Loucy (cell line): ENCODE measurements at regions not wholly inside any gene's neighbourhood (a gene's known extent, or its start where the extent isn't known, plus 50 kb on each side); places are given as distances from the start of the nearest gene placed in this dataset.

Experiments used
- H2AFZ ChIP-seq: fragments of 200-600 bp; sonication (generic); 2 replicates; pipeline ENCODE4 v1.6.0; 2016; ENCODE audit warnings: antibody characterized with exemption, mild to moderate bottlenecking, low read length, moderate library complexity
- H3F3A ChIP-seq: fragments of 200-600 bp; 2 replicates; pipeline ENCODE4 v1.6.0; 2016; ENCODE audit warnings: antibody characterized with exemption, low read depth, mild to moderate bottlenecking
- H3K27me3 ChIP-seq: fragments of 200-600 bp; sonication (generic); 2 replicates; pipeline ENCODE4 v1.6.1; 2014; ENCODE audit warnings: low read length, mild to moderate bottlenecking; ENCODE audit not compliant: insufficient read depth, poor library complexity, severe bottlenecking
- H3K36me3 ChIP-seq: fragments of 200-600 bp; sonication (generic); 2 replicates; pipeline ENCODE4 v1.6.1; 2016; ENCODE audit warnings: low read length; ENCODE audit not compliant: insufficient read depth
- H3K4me1 ChIP-seq: fragments of 200-600 bp; sonication (generic); 2 replicates; pipeline ENCODE4 v1.5.1; 2014; ENCODE audit warnings: low read length, mild to moderate bottlenecking; ENCODE audit not compliant: insufficient read depth, poor library complexity, severe bottlenecking
- H3K4me2 ChIP-seq: fragments of 200-600 bp; sonication (generic); 2 replicates; pipeline ENCODE4 v1.6.0; 2014; ENCODE audit warnings: antibody characterized with exemption, low read length, low read depth, mild to moderate bottlenecking; ENCODE audit not compliant: poor library complexity, severe bottlenecking
- H3K4me3 ChIP-seq: fragments of 200-600 bp; sonication (generic); 2 replicates; pipeline ENCODE4 v1.5.1; 2014; ENCODE audit warnings: low read length, mild to moderate bottlenecking, mixed read lengths; ENCODE audit not compliant: poor library complexity, severe bottlenecking
- H3K79me2 ChIP-seq: fragments of 200-600 bp; sonication (generic); 2 replicates; pipeline ENCODE4 v1.6.1; 2014; ENCODE audit warnings: low read length; ENCODE audit not compliant: insufficient read depth
- H3K9ac ChIP-seq: fragments of 200-600 bp; sonication (generic); 2 replicates; pipeline ENCODE4 v1.6.0; 2014; ENCODE audit warnings: mild to moderate bottlenecking, low read depth, low read length, moderate library complexity; ENCODE audit not compliant: poor library complexity, severe bottlenecking
- H3K9me2 ChIP-seq: fragments of 200-600 bp; sonication (generic); replicated peaks from 2 replicates; pipeline ENCODE4 v1.6.1; 2016; ENCODE audit warnings: low read depth, low read length, mixed read lengths
- H3K9me3 ChIP-seq: fragments of 200-600 bp; sonication (generic); 2 replicates; pipeline ENCODE4 v1.6.1; 2014; ENCODE audit warnings: mild to moderate bottlenecking, antibody characterized with exemption, low read length, low read depth; ENCODE audit not compliant: insufficient read depth
- H4K20me1 ChIP-seq: fragments of 200-600 bp; sonication (generic); 2 replicates; pipeline ENCODE4 v1.6.0; 2014; ENCODE audit warnings: antibody characterized with exemption, low read length, mild to moderate bottlenecking; ENCODE audit not compliant: insufficient read depth, poor library complexity, severe bottlenecking
- CTCF ChIP-seq: fragments of 200-600 bp; sonication (generic); conservative IDR thresholded peaks from 2 replicates; pipeline ENCODE4 v1.5.1; 2014; ENCODE audit warnings: mild to moderate bottlenecking, antibody characterized with exemption, low read length
- EZH2phosphoT487 ChIP-seq: fragments of 200-600 bp; IDR thresholded peaks from 2 replicates; pipeline ENCODE4 v1.6.1; 2018; ENCODE audit warnings: antibody characterized with exemption, mild to moderate bottlenecking, moderate library complexity, borderline replicate concordance

DNA sequence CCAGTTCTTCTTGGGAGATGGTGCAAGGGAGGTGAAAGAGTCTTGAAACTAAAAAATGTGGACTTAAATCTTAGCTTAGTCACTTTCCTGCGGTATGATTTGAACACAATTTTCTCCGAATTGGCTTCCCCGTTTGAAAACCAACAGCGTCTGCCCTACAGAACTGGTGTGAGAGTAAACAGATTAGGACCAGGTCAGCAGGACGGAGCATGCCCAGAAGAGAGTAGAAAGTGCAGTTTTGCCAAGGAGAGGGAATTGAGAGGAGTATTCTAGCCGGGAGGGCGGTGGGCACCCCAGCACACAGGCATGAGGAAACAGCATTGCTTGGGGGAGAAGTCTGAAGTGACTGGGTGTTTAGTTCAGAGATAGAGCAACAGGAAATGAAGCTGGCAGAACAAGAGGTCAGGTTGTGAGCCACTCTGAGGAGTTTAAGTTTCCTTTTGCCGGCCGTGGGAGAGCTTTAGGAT, 927.1 kb downstream of the VRK1 start:
- H3K9me2 ChIP-seq: no peaks in the 10 kb centered on the region
- no peak for TF ChIP-seq EZH2phosphoT487
- no peak for TF ChIP-seq CTCF
- peak overlapping the region; percentile 62 for H3K4me2 ChIP-seq
- H3F3A ChIP-seq: no peaks in the 10 kb centered on the region
- H3K27me3 ChIP-seq: no peaks in the 10 kb centered on the region
- H4K20me1 ChIP-seq: no peaks in the 10 kb centered on the region
- peak overlapping the region; percentile 58 for H3K9ac ChIP-seq
- H3K4me1 ChIP-seq: peaks cover 13% of the 10 kb centered on the region
- H3K36me3 ChIP-seq: no peaks in the 10 kb centered on the region
- H3K79me2 ChIP-seq: no peaks in the 10 kb centered on the region
- no peaks in the 10 kb centered on the region for H3K9me3 ChIP-seq
- H2AFZ ChIP-seq: peak overlapping the region; percentile 98
- peak overlapping the region; percentile 57 for H3K4me3 ChIP-seq

DNA sequence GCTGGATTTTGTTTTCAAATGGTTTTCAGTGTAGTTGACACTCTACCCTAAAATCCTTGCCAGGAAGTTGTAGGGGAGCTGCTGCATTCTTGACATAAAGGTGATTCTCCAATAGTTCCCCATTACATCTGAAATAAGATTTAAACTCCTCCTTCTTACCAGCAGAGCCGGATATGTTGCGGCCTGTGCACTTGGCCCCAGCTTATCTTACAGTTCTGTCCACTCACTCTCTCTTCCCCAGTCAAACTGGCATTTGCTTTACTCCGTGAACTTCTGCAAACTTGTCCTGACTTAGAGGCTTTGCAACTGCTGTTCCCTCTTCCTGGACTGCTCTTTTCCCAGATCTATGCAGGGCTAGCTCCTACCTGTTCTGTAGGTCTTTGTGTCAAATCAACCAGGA, 929.5 kb downstream of the VRK1 start:
- peaks cover 13% of the 10 kb centered on the region for H3K4me1 ChIP-seq
- H3K4me3 ChIP-seq: no peak overlapping the region
- H3K27me3 ChIP-seq: no peaks in the 10 kb centered on the region
- no peaks in the 10 kb centered on the region for H3F3A ChIP-seq
- no peak overlapping the region for H2AFZ ChIP-seq
- no peaks in the 10 kb centered on the region for H3K36me3 ChIP-seq
- H4K20me1 ChIP-seq: no peaks in the 10 kb centered on the region
- no peaks in the 10 kb centered on the region for H3K9me2 ChIP-seq
- no peak for TF ChIP-seq CTCF
- no peaks in the 10 kb centered on the region for H3K9me3 ChIP-seq
- no peaks in the 10 kb centered on the region for H3K79me2 ChIP-seq
- no peak overlapping the region for H3K4me2 ChIP-seq
- no peak overlapping the region for H3K9ac ChIP-seq

- Histone ChIP-seq H3K4me1 (no peaks in the 10 kb centered on the region), H3F3A (no peaks in the 10 kb centered on the region), H3K4me3 (no peak overlapping the region), H3K9me2 (no peaks in the 10 kb centered on the region), H3K9ac (no peak overlapping the region), H3K4me2 (no peak overlapping the region), H3K9me3 (no peaks in the 10 kb centered on the region), H3K79me2 (no peaks in the 10 kb centered on the region), H4K20me1 (no peaks in the 10 kb centered on the region), H3K27me3 (no peaks in the 10 kb centered on the region), H2AFZ (no peak overlapping the region), H3K36me3 (no peaks in the 10 kb centered on the region)
- TF ChIP-seq EZH2phosphoT487 (no peak), CTCF (no peak)
Measured at GRCh38 chr14:97730706-97731105, 933.5 kb downstream of the VRK1 start.
